NCI-H128 (cell line): ENCODE measurements at regions not wholly inside any gene's neighbourhood (a gene's known extent, or its start where the extent isn't known, plus 50 kb on each side); places are given as distances from the start of the nearest gene placed in this dataset.

Experiments
- DNase-seq: peaks from one replicate; lab custom pipeline; 2025; ENCODE audit not compliant: unreplicated experiment; lab: John Stamatoyannopoulos, UW

DNA sequence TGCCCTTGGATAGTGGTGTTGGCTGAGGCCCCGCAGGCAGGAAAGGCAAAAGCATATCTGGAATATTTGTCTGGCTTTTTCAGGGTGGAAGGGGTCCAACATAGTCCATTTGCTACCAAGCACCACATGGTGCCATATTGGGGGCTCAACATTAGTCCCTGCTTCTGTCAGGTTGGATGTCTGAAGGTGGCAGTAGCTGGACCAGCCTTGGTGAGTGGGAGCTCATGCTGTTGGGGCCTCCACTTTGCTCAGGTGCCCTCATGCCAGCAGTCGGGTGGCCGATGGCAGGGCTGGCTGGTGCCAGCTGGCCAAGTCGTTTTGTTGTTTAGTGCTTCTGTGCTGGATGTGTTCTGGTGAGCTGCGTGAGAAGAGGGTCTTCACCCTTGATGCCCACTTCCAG is 135.3 kb downstream of the PAPOLA start:
- DNase-seq, result no peak

DNA sequence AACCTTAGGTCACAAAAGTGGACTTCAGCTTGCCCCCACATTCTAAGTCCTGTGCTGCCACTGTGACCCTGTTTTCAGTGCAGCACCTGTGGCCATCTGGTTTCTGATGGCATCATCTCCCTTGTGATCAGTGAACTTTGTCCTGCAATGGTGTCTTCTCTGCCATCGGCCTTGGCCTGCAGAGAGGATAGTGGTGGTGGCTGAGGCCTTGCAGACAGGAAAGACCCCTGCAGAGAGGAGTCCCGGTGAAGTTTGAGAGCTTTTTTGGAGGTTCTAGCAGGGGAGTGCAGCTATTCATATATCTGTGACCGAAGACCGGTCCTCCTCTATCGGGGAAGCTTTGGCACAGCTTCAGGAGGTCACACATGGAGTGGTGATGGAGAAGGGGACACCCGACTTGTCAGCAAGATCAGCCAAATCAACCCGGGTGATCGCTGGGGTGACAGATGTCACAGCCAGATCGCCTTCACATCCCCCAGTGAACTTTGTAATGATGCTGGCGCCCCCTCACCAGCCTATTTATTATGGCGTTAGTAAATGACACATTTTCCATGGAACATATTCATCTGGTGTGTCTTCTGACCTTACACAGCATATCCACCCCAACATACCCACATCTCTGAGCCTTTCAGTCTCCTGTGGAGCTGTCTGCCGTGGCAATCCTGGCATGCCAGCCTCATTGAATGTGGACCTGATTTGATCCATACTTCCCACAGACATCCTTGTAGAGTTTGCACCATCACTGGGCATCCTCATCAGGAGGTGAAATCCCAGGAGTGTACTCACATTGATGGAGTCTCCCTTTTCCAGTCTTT is 136.1 kb downstream of the PAPOLA start:
- DNase-seq, result no peak

DNA sequence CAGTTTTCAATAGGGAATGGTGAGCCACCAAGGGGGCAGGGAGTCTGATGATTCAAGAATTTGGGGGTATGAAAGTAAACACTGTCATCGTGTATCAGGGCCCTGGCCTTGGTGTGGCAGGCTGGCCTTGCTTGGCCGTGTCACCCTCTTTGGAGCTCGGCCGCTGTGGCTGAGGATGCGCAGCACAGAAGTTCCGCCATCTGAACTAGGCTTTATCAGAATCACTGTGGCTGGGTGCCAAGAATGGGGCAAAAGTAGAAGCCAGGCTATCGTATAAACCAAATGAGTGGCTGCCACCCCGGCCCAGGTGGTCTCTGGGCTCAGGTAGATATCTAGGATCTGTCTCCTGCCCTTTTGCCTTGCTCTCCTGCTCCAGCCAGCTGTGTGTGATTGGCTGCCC is 137.4 kb downstream of the PAPOLA start:
- no peak for DNase-seq

DNA sequence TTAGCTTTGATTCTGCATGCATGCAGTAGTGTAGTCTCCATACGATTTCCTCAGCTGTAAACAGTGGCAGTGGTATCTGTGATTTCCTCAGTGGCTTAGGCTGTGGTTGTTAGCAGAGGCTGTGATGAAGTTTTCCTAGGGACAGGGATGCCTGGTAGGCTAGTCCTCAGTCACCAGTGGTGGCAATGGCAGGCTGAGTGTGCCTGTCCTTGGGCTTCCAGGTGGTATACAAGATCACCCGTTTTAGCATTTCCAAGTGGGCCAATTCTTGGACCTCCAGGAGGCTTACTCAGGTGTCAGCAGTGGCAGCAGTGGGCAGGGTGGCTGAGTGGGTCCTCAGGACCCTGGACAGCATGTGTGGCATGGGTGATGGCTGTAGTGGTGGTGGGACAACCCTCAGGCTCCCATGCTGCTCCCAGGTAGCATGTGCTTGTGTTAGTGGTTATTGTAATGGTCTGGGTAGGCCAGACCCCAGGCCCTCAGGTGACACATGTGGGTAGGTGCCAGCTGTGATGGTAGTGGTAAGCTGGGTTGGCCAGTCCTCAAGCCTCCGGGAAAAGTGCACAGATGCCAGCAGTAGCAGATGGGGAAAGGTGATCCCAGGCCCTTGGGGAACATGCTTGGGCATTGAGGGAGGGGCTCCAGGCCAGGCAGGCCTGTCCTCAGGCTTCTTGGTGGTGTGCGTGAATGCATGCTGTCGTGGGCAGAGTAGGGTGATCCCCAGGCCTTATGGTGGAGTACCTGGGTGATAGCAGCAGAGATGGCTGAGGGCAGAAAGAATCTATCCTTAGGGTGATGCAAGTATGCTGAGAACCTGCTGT is 146.5 kb downstream of the PAPOLA start:
- DNase-seq, result no peak

DNA sequence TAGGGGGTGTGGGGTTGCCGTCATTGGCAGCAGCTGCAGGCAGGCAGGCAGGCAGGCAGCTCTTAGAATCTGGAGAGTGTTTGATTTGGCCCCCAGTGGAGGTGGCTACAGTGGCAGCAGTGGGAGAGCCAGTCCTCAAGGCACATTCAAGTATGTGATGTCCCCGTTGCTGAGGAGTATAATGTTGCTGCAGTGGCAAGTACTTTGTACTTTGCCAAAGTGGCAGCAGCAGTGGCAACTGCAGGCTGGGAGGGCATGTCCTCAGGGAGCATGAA is 147.1 kb downstream of the PAPOLA start:
- DNase-seq, result no peak

DNA sequence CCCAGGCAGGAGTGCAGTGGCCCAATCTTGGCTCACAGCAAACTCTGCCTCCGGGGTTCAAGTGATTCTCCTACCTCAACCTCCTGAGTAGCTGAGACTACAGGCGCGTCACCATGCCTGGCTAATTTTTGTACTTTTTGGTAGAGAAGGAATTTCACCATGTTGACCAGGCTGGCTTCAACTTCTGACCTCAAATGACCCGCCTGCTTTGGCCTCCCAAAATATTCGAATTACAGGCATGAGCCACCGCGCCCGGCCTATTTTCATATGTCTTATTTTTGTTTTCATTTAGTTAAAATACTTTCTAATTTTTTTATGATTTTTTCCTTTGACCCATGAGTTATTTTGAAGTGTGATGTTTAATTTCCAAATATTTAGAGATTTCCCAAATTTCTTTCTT is 143.6 kb upstream of the VRK1 start:
- no peak for DNase-seq

DNA sequence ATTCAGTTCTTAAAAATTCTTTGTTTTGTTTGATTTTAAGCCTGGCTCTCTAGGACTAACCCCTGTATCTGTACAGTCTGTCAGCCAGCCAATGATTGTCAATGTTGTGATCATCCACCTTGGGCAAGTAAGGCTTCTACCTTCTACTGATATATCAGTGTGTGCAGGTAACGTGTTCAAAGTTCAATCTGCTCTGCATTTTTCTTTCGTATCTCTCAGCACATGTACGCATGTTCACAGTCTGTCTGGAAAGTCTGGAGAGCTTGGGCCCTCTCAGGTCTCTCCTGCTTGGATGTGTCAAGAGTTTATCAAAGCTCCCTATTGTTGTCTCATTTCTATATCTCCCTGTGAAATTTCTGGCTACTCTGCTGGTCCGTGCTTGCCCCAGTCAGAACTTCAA is 138.6 kb upstream of the VRK1 start:
- no peak for DNase-seq

DNA sequence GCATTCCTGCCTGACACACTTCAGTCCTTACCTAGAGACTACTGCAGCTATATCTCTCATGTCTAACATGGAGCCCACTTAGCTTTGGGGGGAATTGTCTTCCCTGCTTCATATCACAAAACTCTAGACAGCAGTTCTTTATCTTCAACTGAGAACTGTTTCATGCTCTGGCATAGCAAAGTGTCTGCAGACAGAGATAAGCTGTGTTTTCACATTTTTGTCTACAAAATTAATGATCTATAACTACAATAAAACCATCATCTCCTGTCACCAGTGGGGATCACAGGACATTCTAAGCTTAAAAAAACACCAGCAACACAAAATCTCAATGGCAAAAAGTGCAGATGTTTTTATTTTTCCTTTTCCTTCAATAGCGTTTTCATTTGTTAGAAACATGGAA is 137.1 kb upstream of the VRK1 start:
- no peak for DNase-seq

DNA sequence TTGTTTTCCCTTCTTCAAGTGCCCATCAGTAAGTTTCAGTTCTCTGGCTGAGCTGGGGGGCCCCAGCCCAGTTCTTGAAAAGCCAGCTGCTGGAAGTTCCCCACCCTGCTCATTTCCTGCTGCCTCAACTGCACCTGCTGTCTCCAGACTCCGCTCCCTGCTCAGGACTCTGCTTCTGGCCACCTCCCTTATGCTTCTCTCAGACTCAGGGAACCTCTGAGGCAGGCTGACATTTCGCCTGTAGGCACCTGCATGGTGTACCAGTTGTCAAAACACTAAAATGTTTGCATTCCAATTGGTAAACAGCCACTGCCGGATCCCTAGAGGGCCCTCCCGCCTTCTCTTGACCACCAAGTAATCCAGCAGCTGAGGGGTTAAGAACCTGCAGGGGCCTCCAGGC is 136.5 kb upstream of the VRK1 start:
- DNase-seq, result no peak

DNA sequence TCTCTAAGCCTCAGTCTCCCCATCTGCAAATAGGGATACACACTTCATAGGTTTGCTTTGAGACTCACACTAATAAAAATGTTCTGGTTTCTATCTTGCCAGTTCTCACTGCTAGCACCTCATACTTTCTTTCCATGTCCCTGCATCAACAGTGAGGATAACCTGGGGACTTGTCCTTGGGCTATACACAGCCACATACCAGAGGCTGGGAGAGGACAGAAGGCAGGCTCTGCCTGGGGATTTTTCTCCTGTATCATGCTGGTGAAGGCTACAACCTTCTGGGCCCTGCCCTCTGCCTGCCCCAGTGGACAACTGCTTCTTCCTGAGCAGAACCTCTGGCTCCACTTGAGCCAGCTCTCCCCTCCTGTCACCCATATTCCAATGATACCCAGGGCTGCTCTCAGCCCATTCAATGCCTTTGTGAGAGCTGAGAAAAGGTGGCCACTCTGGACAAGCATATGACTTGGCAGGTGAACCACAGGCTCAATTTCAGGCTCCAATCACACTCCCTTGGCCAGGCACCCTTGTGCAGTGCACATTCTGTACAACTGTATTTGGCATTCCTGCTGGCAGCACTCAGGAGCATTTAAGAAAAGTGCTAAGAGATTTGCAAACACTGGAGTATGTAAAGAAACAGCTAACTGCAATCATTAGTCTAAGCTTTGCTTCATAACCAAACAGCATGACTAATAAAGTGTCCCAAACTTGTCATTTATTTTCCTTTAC is 135.8 kb upstream of the VRK1 start:
- no peak for DNase-seq

DNA sequence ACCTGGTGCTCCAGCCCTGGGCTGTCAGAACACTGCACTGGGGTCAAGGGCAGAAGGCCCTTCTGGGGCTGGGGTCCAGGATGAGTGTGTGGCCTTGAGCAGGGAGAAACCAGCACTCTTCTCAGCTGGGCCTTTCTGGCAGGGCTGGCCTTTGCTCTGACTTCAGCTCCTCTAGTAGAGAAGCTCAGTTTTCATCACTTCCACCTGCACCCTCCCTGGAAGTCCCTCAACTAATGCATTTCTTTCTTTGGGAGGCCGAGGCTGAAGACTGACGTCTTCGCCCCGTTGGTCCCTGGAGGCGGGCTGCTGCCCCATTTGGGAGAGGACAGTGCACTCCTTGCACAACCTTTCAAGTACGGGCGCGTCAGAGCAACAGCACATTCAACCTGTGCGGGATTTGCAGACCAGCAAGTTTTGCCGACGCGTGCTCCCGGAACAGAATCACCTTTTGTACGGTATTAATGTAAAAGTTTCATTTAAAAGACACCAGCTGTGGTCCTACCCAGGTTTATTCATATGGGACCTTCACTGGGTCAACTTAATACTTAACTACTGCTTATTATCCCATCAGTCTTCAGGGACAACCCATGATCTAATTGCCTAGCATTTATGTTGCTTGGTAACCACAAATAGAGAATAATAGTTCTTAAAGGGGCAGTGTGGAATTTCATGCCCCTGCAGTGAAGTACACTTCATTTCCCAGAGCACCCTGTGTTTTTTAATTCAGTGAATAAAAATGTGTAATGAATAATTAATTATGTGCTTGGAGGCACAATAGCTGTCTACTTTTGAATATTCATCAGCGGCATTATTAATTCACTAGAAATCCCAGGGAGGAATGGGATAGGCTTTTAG is 134.8 kb upstream of the VRK1 start:
- DNase-seq, result no peak

DNA sequence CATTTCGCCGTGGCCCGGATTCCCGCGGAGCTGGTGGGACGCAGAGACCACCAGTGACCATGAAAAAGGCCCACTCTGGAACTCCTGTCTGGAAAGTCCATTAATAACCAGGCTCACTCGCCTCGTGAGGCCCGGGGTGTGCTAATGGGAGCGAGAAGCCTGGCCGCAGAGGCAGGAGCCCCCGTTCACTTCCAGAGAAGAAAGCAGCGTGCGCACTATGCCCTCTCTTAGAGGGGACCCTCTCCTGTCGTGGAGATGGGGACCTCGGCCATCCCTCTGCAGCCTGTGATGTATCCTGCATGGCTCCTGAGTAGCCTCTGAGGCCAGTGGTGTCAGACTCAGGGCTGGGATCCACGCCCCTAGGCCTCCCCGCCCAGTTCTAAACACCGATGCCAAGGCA is 134.1 kb upstream of the VRK1 start:
- DNase-seq, result no peak

DNA sequence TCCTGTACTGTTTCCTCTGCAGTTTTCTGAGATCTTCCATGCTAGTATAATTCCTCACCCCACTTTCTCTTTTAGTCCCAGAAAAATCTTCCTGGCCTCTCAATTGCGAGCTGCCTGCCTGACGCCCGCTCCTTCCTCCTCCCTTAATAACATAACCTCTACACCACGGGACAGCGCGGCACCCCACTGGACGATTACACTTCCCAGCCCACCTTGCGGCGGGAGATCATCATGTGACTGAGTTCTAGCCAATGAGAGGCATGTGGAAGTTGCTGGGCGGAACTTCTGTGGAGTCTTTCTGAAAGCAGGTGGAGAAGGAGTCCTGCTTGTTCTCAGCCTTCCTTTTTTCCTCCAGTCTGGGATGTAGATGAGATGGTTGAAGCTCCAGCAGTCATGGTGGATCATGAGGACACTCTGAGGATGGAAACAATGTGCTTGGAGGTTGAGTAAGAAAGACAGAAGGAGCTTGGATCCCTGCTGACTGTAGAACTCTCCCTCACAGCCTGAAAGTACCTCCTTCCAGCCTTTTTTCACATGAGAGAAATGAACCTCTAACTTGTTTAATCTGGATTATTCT is 133.6 kb upstream of the VRK1 start:
- no peak for DNase-seq

DNA sequence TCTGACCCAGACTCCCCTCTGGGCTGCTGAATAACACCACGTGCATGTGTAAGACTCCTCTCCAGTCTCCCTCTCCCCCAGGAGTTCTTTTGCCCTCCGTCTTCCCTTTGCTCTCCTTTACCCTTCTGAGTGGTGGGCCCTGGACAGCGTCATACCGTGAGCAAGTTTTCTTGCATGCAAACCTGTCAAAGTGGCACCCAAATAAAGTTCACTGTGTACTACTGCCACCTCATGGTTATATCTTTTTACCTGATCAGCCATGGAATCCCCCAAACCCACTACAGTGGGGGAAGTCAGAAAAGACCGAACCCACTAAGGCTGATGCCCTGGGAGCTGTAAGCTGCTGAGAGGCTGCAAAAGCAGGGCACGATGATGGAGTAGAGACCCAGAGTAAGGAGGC is 131.1 kb upstream of the VRK1 start:
- DNase-seq, result no peak

DNA sequence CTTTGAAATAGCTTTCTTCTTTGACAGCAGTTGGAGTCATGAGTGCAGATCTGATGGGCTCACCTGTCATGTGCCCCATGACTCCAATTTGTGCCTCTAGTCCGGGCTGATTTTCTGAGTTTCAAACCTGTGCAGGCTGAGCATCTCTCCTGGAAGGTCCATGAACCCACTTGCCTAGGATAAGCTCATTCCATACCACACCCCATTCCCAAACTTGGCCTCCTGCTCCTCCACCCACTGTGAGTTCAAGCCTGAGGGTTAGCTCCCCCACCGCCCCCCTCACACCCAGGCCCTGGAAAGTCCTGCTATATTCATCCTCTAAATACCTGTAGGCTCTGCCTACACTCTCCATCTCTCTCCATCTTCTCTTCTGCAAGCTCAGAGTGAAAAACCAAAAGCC is 126.8 kb upstream of the VRK1 start:
- no peak for DNase-seq

DNA sequence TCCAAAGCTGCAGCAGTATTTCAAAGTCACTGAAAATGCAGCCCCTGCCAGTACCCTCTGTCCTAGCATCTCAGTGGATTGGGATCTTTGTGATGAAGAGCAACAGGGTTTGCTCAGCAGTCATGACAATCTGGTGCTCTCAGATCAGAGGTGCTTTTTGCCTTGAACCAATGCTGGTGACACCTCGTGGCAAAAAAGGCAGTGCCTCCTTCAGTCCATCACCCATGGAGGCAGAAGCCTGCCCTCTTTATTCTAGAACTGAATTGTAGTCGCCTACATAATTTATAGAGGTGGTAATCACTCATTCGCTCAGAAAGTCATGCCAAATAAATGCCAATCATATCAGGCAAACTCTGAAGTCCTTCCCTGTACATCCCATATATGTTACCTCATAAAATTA is 126.0 kb upstream of the VRK1 start:
- DNase-seq, result no peak

DNA sequence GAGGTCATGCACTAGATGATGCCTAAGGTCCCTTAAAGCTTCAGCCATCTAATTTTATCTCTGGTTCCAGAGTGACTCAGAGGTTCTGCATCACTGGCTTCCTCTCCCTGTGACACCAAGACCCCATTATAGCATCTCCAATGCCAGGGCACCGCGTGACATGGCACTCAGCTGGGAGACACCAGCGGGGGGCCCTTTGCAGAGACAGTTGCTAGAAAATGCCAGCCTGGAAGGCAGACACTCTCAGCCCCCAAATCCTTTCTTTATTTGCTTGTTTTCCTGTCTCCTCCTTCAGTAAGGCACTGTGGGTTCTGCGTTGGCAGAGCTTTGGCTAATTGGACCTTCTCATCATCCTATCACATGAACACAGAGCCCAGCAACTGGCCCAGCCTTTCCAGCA is 123.5 kb upstream of the VRK1 start:
- DNase-seq, result no peak

DNA sequence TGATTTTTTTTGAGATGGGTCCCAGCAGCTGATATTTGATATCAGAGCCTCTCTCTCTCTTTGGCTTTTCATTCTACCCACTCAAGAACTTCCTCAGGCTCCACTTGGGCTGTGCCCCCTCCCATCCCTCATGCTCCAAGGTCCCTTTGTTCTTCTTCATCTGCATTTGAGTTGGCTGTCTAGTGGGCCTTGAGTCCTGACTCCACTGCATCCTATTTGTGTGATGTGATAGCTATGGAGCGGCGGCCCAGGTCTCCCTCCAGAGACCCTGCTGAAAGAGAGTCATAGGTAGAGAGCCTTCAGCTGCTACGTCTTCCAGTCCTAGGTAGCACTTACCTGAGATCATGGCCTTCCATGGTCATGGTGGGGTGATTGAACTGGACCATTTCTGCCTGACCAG is 123.1 kb upstream of the VRK1 start:
- DNase-seq, result no peak

DNA sequence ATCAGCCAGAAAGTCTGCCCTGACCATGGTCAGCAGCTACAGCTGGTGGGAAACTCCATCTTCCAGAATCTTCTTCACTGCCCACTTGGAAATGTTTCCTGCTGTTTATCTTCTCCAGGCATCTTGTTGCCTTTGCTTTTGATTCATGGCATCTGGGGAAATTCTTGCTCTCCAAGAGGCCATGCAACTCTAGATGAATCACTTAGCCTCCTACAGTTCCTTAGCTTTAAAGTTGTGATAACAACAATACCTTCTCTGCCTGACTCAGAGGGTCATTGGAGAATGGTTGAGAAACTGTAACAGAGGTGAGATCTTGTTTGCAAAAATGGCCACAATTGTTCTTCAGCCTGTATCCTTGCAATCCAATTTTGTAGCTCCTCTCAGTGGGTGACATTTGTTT is 121.0 kb upstream of the VRK1 start:
- no peak for DNase-seq

DNA sequence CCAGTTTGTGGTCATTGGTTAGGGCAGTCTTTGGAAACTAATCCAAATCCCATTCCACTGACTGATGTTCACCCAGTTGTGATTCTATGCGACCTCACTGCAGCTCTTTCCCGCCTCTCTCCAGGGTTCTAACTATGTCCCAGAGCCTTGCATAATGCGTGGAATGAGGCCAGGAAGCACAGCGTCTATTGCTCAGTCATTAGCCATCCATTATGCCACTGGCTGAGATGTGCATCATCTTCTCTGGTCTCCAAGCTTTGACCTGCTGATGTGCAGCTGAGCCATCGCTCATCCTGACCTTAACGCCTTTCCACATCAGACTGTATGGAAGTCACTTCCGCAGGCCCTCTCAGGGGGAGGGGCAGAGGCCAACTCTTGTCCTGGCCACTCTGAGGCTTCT is 115.4 kb upstream of the VRK1 start:
- DNase-seq, result no peak

DNA sequence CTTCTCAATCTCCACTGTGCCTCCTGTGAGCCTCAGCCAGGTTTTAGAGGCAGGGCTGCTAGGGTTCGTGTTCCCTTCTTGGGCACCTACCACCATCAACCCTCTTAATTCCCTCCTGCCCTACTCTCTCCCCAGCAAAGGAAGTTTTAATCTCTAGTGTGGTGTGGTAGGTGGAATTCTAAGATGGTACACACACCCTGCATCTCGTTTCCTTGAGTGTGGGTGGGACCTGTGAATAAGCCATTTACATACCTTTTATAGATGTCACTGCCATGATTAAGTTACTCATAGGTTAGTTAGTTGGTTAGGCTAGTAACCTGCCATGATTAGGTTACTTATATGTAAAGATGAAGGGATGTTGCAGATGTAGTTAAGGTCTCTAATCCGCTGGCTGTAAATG is 114.8 kb upstream of the VRK1 start:
- no peak for DNase-seq
